ENCODE measurements at regions not wholly inside any gene's neighbourhood (a gene's known extent, or its start where the extent isn't known, plus 50 kb on each side); places are given as distances from the start of the nearest gene placed in this dataset.

GRCh38 chr3:25306705-25307104 lies 121.4 kb upstream of the RARB start:
- Mint-ChIP-seq H3K27me3 (ENCODE audit: insufficient read depth) (no peaks in the 10 kb centered on the region), H3K9me3 (no peaks in the 10 kb centered on the region), H3K4me3 (no peak overlapping the region), H3K36me3 (ENCODE audit: low read depth) (no peaks in the 10 kb centered on the region), H3K4me1 (peaks cover 40% of the 10 kb centered on the region), H3K27ac (no peak overlapping the region)
- Histone ChIP-seq H3K36me3 (ENCODE audit: control insufficient read depth, insufficient read depth, low read length) (no peaks in the 10 kb centered on the region), H3K9ac (ENCODE audit: extremely low read depth, low read length, poor library complexity, severe bottlenecking) (no peak overlapping the region), H3K27ac (ENCODE audit: low read depth, low read length) (no peak overlapping the region), H3K4me1 (ENCODE audit: control insufficient read depth, insufficient read depth, low read length) (peaks cover 22% of the 10 kb centered on the region), H3K27me3 (ENCODE audit: control insufficient read depth, insufficient read depth, low read length, poor library complexity, severe bottlenecking) (no peaks in the 10 kb centered on the region), H3K4me3 (ENCODE audit: low read length) (no peak overlapping the region), H3K9me3 (ENCODE audit: control insufficient read depth, low read length) (no peaks in the 10 kb centered on the region)
- 92% methylated on average over 1 of the region's 2 CpGs; no CpG with 5 or more reads in 1 of the 2 experiments for WGBS, 2 experiments (ENCODE audit: insufficient coverage in 1 of 2, insufficient read length in 1 of 2)
- no peak for DNase-seq
- no peak for TF ChIP-seq CTCF (conservative IDR thresholded peaks at IDR 0.05)

- no peak for TF ChIP-seq CTCF (conservative IDR thresholded peaks at IDR 0.05)
- H3K27ac ChIP-seq (ENCODE audit: low read depth, low read length), result no peak overlapping the region
- no peaks in the 10 kb centered on the region for H3K36me3 ChIP-seq (ENCODE audit: control insufficient read depth, insufficient read depth, low read length)
- H3K4me1 ChIP-seq (ENCODE audit: control insufficient read depth, insufficient read depth, low read length), result no peaks in the 10 kb centered on the region
- no peak overlapping the region for H3K9ac ChIP-seq (ENCODE audit: extremely low read depth, low read length, poor library complexity, severe bottlenecking)
- H3K4me1 Mint-ChIP-seq, result no peaks in the 10 kb centered on the region
- no peak for DNase-seq
- H3K27ac Mint-ChIP-seq, result no peak overlapping the region
- no peaks in the 10 kb centered on the region for H3K36me3 Mint-ChIP-seq (ENCODE audit: low read depth)
- H3K4me3 Mint-ChIP-seq, result no peak overlapping the region
- H3K9me3 ChIP-seq (ENCODE audit: control insufficient read depth, low read length), result no peaks in the 10 kb centered on the region
- no peaks in the 10 kb centered on the region for H3K27me3 ChIP-seq (ENCODE audit: control insufficient read depth, insufficient read depth, low read length, poor library complexity, severe bottlenecking)
- no peaks in the 10 kb centered on the region for H3K9me3 Mint-ChIP-seq
- H3K4me3 ChIP-seq (ENCODE audit: low read length), result no peak overlapping the region
- H3K27me3 Mint-ChIP-seq (ENCODE audit: insufficient read depth), result no peaks in the 10 kb centered on the region
- WGBS, 2 experiments (ENCODE audit: insufficient coverage in 1 of 2, insufficient read length in 1 of 2), result 97 to 100% methylated on average over 1 to 2 of the region's 2 CpGs
Measured at GRCh38 chr3:25313286-25313685, 114.8 kb upstream of the RARB start.

- Mint-ChIP-seq H3K9me3 (peaks cover 21% of the 10 kb centered on the region), H3K27ac (no peak overlapping the region), H3K36me3 (ENCODE audit: low read depth) (peaks cover 8% of the 10 kb centered on the region), H3K4me1 (peaks cover 14% of the 10 kb centered on the region), H3K4me3 (no peak overlapping the region), H3K27me3 (ENCODE audit: insufficient read depth) (peaks cover 2% of the 10 kb centered on the region)
- Histone ChIP-seq H3K27ac (ENCODE audit: low read depth, low read length) (no peak overlapping the region), H3K9me3 (ENCODE audit: control insufficient read depth, low read length) (peaks cover 6% of the 10 kb centered on the region), H3K4me1 (ENCODE audit: control insufficient read depth, insufficient read depth, low read length) (no peaks in the 10 kb centered on the region), H3K27me3 (ENCODE audit: control insufficient read depth, insufficient read depth, low read length, poor library complexity, severe bottlenecking) (no peaks in the 10 kb centered on the region), H3K4me3 (ENCODE audit: low read length) (no peak overlapping the region), H3K36me3 (ENCODE audit: control insufficient read depth, insufficient read depth, low read length) (no peaks in the 10 kb centered on the region), H3K9ac (ENCODE audit: extremely low read depth, low read length, poor library complexity, severe bottlenecking) (no peak overlapping the region)
- DNase-seq, result no peak
- TF ChIP-seq CTCF (conservative IDR thresholded peaks at IDR 0.05), result no peak
- WGBS, 2 experiments (ENCODE audit: insufficient coverage in 1 of 2, insufficient read length in 1 of 2), result 91 to 95% methylated on average over 3 to 6 of the region's 7 CpGs
Measured at GRCh38 chr3:25324954-25325655, 103.0 kb upstream of the RARB start.

Data from endodermal cell (in vitro differentiated cells).